Fibroblast of lung (primary cell): ENCODE measurements at regions not wholly inside any gene's neighbourhood (a gene's known extent, or its start where the extent isn't known, plus 50 kb on each side); places are given as distances from the start of the nearest gene placed in this dataset.

ENCODE experiments used
- DNase-seq, 2 donors: peaks; one replicate each; pipeline versions ENCODE4 v3.0.0 to v3.0.0-alpha.2; 2010; ENCODE audit warnings: low read depth in 2 of 2
- H2AFZ ChIP-seq: 2 replicates; pipeline ENCODE4 v1.5.1; 2012; ENCODE audit warnings: low read length, control low read depth, inconsistent platforms
- H3K27ac ChIP-seq: 2 replicates; pipeline ENCODE4 v1.5.1; 2011; ENCODE audit warnings: low read length, control low read depth; ENCODE audit not compliant: insufficient read depth
- H3K27me3 ChIP-seq: 2 replicates; pipeline ENCODE4 v1.5.1; 2011; ENCODE audit warnings: mild to moderate bottlenecking, low read length; ENCODE audit not compliant: control insufficient read depth, insufficient read depth
- H3K36me3 ChIP-seq: 2 replicates; pipeline ENCODE4 v1.5.1; 2011; ENCODE audit warnings: low read length; ENCODE audit not compliant: control insufficient read depth, insufficient read depth
- H3K4me1 ChIP-seq: 2 replicates; pipeline ENCODE4 v1.5.1; 2011; ENCODE audit warnings: low read length; ENCODE audit not compliant: control insufficient read depth, insufficient read depth; ENCODE audit errors: extremely low read depth
- H3K4me2 ChIP-seq: 2 replicates; pipeline ENCODE4 v1.5.1; 2011; ENCODE audit warnings: low read length, control low read depth; ENCODE audit not compliant: insufficient read depth; ENCODE audit errors: extremely low read depth
- H3K4me3 ChIP-seq, 4 experiments: fragments of 200-600 bp in 1 of 4; sonication (generic) in 1 of 4; replicated peaks in 1 of 4; 2 replicates each; pipeline ENCODE4 v1.5.1; 2011 to 2016; ENCODE audit warnings: low read length in 4 of 4, low read depth in 3 of 4, mild to moderate bottlenecking in 3 of 4, control low read depth in 2 of 4, inconsistent platforms in 1 of 4, mixed read lengths in 1 of 4; ENCODE audit not compliant: insufficient read depth in 1 of 4; ENCODE audit errors: control extremely low read depth in 1 of 4
- H3K79me2 ChIP-seq: 2 replicates; pipeline ENCODE4 v1.5.1; 2012; ENCODE audit warnings: mild to moderate bottlenecking, low read length, inconsistent platforms; ENCODE audit not compliant: control insufficient read depth, insufficient read depth
- H3K9ac ChIP-seq: 2 replicates; pipeline ENCODE4 v1.5.1; 2011; ENCODE audit warnings: mild to moderate bottlenecking, low read length, control low read depth; ENCODE audit not compliant: insufficient read depth
- H3K9me3 ChIP-seq: 2 replicates; pipeline ENCODE4 v1.5.1; 2012; ENCODE audit warnings: low read depth, low read length; ENCODE audit not compliant: control insufficient read depth, insufficient read depth
- H4K20me1 ChIP-seq: 2 replicates; pipeline ENCODE4 v1.5.1; 2011; ENCODE audit warnings: low read length; ENCODE audit not compliant: control insufficient read depth, insufficient read depth; ENCODE audit errors: extremely low read depth
- EZH2 ChIP-seq: IDR thresholded peaks from 2 replicates; pipeline ENCODE4 v1.5.1; 2012; ENCODE audit warnings: low read length, control low read depth, mild to moderate bottlenecking; ENCODE audit errors: missing control alignments
- TF ChIP-seq, protein P1 (sequence below), 2 donors: IDR thresholded peaks in 1 of 2; conservative IDR thresholded peaks in 1 of 2; 1 replicate in 1 of 2; 2 replicates in 1 of 2; pipeline ENCODE4 v1.5.1; 2011 to 2012; ENCODE audit warnings: low read length in 2 of 2, control low read depth in 1 of 2, inconsistent platforms in 1 of 2, low read depth in 1 of 2, mild to moderate bottlenecking in 1 of 2

DNA sequence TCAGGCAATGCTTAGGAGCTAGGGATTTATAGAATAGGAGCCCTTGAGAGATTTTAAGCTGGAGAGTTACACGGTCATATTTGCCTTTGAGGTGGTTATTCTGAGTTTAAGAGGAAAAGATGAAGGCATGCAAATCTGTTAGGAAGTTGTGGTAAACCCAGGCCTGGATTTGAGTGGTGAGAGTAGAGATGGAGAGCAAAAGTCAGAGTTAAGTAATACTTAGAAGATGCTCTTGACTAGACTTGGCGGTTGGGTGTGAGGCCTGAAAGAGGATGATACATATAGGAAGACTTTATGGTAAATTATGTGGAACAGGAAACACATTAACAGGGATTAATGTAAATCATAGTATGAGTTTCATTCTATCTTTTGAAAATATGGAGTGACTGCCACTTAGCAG lies 136.0 kb upstream of the ARX start:
- no peaks in the 10 kb centered on the region for H3K4me1 ChIP-seq
- H3K9ac ChIP-seq: no peak overlapping the region
- H3K79me2 ChIP-seq: no peaks in the 10 kb centered on the region
- H3K27me3 ChIP-seq: no peaks in the 10 kb centered on the region
- no peaks in the 10 kb centered on the region for H4K20me1 ChIP-seq
- no peaks in the 10 kb centered on the region for H3K9me3 ChIP-seq
- TF ChIP-seq EZH2: no peak
- TF ChIP-seq, protein P1, sequence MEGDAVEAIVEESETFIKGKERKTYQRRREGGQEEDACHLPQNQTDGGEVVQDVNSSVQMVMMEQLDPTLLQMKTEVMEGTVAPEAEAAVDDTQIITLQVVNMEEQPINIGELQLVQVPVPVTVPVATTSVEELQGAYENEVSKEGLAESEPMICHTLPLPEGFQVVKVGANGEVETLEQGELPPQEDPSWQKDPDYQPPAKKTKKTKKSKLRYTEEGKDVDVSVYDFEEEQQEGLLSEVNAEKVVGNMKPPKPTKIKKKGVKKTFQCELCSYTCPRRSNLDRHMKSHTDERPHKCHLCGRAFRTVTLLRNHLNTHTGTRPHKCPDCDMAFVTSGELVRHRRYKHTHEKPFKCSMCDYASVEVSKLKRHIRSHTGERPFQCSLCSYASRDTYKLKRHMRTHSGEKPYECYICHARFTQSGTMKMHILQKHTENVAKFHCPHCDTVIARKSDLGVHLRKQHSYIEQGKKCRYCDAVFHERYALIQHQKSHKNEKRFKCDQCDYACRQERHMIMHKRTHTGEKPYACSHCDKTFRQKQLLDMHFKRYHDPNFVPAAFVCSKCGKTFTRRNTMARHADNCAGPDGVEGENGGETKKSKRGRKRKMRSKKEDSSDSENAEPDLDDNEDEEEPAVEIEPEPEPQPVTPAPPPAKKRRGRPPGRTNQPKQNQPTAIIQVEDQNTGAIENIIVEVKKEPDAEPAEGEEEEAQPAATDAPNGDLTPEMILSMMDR (conservative IDR thresholded peaks at IDR 0.05 in 1 of 2, IDR thresholded peaks at IDR 0.05 in 1 of 2; ENCODE audit: low read depth in 1 of 2, low read length in 2 of 2): no peak
- H3K36me3 ChIP-seq: no peaks in the 10 kb centered on the region
- H3K4me3 ChIP-seq: no peak overlapping the region
- H3K27ac ChIP-seq: no peak overlapping the region
- H2AFZ ChIP-seq: no peak overlapping the region
- DNase-seq: no peak
- H3K4me2 ChIP-seq: no peak overlapping the region

- H2AFZ ChIP-seq: no peak overlapping the region
- no peak overlapping the region for H3K9ac ChIP-seq
- no peaks in the 10 kb centered on the region for H3K79me2 ChIP-seq
- no peaks in the 10 kb centered on the region for H3K4me1 ChIP-seq
- H3K27ac ChIP-seq: no peak overlapping the region
- no peaks in the 10 kb centered on the region for H3K9me3 ChIP-seq
- no peaks in the 10 kb centered on the region for H3K27me3 ChIP-seq
- peak overlapping the region in 1 of 4 experiments; percentile 23 for H3K4me3 ChIP-seq
- no peaks in the 10 kb centered on the region for H4K20me1 ChIP-seq
- peak; percentile 36 to 66 for DNase-seq
- TF ChIP-seq, protein P1 (conservative IDR thresholded peaks at IDR 0.05 in 1 of 2, IDR thresholded peaks at IDR 0.05 in 1 of 2; ENCODE audit: low read depth in 1 of 2, low read length in 2 of 2): peak; percentile 59 to 68
- no peak for TF ChIP-seq EZH2
- no peaks in the 10 kb centered on the region for H3K36me3 ChIP-seq
- peak overlapping the region; percentile 62 for H3K4me2 ChIP-seq
These were observed 128.5 kb upstream of the ARX start for GRCh38 chrX:25144043-25144940.

DNA sequence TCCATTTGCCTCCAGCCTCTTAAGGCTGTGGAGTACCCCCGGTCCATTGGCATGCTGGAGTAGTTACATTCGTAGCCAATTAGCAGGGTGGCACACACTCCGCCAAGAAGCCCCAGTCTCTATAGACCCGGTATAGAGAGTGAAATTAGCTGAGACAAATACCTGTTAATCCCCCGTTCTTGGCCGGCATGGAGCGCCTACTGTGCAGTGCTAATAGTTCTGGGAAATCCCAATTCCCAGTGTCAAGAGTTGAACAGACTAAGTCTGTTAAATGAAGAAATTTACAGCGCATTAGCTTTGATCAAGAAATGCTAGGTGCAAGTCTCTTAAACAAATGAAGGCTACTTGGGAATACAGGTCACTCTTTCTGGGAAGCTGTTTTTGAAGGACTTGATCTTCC lies 127.8 kb upstream of the ARX start:
- no peaks in the 10 kb centered on the region for H3K36me3 ChIP-seq

More for the DNA sequence above, 127.8 kb upstream of the ARX start:
- Histone ChIP-seq H3K27me3 (no peaks in the 10 kb centered on the region), H3K4me2 (no peak overlapping the region), H2AFZ (no peak overlapping the region), H3K79me2 (no peaks in the 10 kb centered on the region), H3K27ac (no peak overlapping the region), H3K4me1 (no peaks in the 10 kb centered on the region), H3K9ac (no peak overlapping the region), H4K20me1 (no peaks in the 10 kb centered on the region), H3K4me3 (no peak overlapping the region), H3K9me3 (no peaks in the 10 kb centered on the region)
- TF ChIP-seq EZH2: no peak
- TF ChIP-seq, protein P1 (conservative IDR thresholded peaks at IDR 0.05 in 1 of 2, IDR thresholded peaks at IDR 0.05 in 1 of 2; ENCODE audit: low read depth in 1 of 2, low read length in 2 of 2): no peak
- no peak for DNase-seq
